ENCODE measurements at regions not wholly inside any gene's neighbourhood (a gene's known extent, or its start where the extent isn't known, plus 50 kb on each side); places are given as distances from the start of the nearest gene placed in this dataset.

DNA sequence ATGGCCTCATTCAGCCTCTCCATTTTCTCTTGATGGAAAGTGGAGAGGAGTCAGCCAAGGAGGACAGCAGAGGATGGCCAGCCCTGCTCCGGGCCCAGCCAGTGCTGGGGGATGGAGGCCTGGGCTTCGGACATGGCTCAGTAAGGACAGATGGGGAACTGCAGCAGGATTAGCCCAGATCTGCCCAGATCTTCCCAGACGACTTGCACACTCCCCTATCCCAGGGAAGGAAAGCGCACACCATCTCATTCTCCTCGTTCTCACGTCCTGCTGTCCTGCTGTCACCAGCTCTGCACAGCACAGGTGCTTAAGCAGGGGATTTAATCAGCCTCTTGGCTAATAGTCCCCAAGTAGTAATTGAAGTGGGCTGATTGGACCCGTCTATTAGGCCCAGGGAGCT is 100.2 kb upstream of the SDK2 start:
- TF ChIP-seq POLR2A (IDR thresholded peaks at IDR 0.05; ENCODE audit: low read depth, low read length) (no peak), POLR2AphosphoS5 (IDR thresholded peaks at IDR 0.05; ENCODE audit: low read depth, low read length) (no peak)

Data from GM12891 (cell line).